ENCODE measurements at regions not wholly inside any gene's neighbourhood (a gene's known extent, or its start where the extent isn't known, plus 50 kb on each side); places are given as distances from the start of the nearest gene placed in this dataset.

DNA sequence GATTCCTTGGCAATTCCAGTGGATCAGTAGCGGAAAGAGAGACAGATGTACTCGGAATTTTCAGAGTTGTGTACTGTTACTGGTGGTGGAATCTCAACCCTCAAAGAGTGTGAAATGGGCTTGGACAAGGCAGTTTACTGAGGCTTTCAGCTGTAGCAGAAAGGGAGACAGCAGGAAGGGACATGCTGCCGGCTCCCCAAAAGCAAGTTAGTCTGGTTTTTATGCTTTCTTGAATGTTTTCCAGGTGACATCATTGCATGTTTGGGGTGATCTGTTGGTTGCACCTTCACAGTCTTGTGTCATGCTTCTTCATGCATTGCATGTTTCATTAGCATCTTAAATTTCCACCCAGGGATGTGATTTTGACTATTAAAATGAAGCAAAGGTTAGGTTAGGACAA lies 1282.2 kb downstream of the ADGRL3 start:
- TF ChIP-seq, protein P1, sequence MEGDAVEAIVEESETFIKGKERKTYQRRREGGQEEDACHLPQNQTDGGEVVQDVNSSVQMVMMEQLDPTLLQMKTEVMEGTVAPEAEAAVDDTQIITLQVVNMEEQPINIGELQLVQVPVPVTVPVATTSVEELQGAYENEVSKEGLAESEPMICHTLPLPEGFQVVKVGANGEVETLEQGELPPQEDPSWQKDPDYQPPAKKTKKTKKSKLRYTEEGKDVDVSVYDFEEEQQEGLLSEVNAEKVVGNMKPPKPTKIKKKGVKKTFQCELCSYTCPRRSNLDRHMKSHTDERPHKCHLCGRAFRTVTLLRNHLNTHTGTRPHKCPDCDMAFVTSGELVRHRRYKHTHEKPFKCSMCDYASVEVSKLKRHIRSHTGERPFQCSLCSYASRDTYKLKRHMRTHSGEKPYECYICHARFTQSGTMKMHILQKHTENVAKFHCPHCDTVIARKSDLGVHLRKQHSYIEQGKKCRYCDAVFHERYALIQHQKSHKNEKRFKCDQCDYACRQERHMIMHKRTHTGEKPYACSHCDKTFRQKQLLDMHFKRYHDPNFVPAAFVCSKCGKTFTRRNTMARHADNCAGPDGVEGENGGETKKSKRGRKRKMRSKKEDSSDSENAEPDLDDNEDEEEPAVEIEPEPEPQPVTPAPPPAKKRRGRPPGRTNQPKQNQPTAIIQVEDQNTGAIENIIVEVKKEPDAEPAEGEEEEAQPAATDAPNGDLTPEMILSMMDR (conservative IDR thresholded peaks at IDR 0.05): no peak

DNA sequence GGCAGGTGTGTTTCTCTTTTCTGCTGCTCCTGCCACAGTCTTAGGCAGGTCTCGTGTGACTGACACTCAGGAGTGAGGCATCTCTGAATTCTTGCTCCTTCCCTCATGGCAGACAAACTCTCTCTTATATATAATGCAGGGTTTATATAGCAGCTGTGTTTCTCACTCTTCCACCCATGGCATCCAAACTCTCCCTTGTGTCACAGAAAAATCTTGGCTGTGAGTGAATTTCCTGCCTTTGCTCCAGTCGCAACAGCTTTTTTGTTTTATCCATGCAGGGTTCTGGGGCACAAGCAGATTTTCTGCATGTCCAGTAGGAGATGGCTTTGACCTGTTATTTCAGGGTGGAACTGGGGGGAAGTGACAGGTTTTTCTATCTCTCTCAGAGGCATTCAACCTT lies 1275.5 kb downstream of the ADGRL3 start:
- H3K27ac ChIP-seq: no peak overlapping the region
- TF ChIP-seq, protein P1 (conservative IDR thresholded peaks at IDR 0.05): no peak

More for the DNA sequence above, 1282.2 kb downstream of the ADGRL3 start:
- no peak overlapping the region for H3K27ac ChIP-seq

GRCh38 chr4:62474802-62475201 lies 1274.7 kb downstream of the ADGRL3 start:
- TF ChIP-seq, protein P1 (conservative IDR thresholded peaks at IDR 0.05): no peak
- no peak overlapping the region for H3K27ac ChIP-seq

GRCh38 chr4:62471021-62471420 lies 1270.9 kb downstream of the ADGRL3 start:
- TF ChIP-seq, protein P1 (conservative IDR thresholded peaks at IDR 0.05): no peak

GRCh38 chr4:62470421-62470983 lies 1270.4 kb downstream of the ADGRL3 start:
- no peak overlapping the region for H3K27ac ChIP-seq
- TF ChIP-seq, protein P1 (conservative IDR thresholded peaks at IDR 0.05): no peak

More at GRCh38 chr4:62471021-62471420, 1270.9 kb downstream of the ADGRL3 start:
- H3K27ac ChIP-seq: no peak overlapping the region

DNA sequence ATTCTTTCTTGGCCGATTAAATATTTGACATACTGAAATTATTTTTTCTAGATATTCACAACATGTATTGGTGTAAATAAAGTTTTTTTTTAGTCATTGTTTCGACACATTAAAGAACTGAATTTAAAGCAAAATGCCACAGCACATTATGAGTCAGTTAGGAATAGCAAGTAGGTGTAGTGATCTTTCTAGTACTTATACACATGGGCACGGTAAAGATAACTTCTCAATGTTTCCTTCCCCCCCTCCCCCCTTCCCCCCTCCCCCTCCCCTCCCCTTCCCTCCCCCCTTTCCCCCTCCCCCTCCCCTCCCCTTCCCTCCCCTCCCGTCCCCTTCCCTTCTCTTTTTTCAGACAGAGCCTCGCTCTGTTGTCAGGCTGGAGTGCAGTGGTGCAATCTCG lies 1269.9 kb downstream of the ADGRL3 start:
- TF ChIP-seq, protein P1 (conservative IDR thresholded peaks at IDR 0.05): no peak
- H3K27ac ChIP-seq: no peak overlapping the region

DNA sequence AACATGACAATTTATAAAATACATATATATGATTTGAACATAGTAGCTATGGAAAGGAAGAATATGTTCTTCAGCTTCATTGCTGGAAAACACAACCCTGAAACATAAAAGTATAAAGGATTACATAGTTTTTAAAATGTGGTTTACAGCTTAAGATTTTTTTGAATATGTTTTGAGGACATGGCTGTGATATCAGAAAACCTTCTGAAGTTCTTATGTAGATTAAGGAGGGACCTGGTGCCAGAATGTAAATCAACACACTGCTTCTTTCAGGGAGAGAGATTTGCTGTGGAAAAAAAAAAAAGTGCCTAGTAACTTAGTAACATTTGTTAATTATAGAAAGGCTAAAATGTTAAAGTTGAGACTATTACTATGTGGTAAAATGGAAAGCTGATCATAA lies 1261.8 kb downstream of the ADGRL3 start:
- TF ChIP-seq, protein P1 (conservative IDR thresholded peaks at IDR 0.05): no peak
- no peak overlapping the region for H3K27ac ChIP-seq
